Activated CD4-positive, alpha-beta T cell treated with anti-CD3 and anti-CD28 coated beads for 48 hours (primary cell): ENCODE measurements at regions not wholly inside any gene's neighbourhood (a gene's known extent, or its start where the extent isn't known, plus 50 kb on each side); places are given as distances from the start of the nearest gene placed in this dataset.
"Not testable (repeated sequence)": the region's sequence is repeated elsewhere in the genome, so short reads cannot be mapped to it uniquely, and the experiment has no call there.

Source experiments
- DNase-seq: peaks from one replicate; pipeline ENCODE4 v3.0.0-alpha.2; 2020

- no peak for DNase-seq
These were observed 59.9 kb downstream of the GPR65 start for GRCh38 chr14:88064841-88065240.

DNA sequence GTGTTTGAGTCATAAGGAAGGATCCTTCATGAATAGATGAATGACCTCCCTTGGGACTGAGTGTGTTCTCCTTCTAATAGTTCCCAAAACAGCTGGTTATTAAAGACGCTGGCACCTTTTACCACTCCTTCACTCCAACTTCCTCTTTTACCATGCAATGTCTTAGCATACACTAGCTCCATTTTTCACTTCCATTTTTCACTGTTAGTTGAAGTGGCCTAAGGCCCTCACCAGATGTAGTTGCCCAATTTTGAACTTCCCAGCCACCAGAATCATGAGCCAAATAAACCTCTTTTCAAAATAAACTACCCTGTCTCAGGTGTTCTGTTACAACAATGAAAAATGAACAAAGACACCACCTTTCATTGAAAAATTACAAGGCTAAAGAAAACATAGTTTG is 64.7 kb downstream of the GPR65 start:
- no peak for DNase-seq

GRCh38 chr14:88075269-88075981 is 70.5 kb downstream of the GPR65 start:
- DNase-seq, result no peak

DNA sequence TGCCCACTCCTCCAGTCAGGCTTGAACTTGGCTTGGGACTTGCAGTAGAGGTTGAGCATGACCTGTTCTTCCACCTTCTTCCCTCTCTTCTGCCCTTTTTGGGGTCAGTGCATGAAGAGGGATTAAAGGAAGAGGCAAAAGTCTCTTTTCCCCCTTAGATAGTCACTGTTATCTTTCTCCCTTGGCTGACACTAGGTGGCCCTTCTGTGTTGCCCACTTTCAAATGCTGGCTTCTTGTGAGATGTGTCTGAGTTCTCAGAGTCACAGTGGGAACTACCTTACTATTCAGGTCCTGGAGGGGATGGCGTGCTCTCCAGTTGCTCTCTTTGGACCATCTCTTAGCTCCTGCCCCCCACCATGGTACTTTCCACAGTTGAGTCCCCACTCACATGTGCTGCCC is 73.6 kb downstream of the GPR65 start:
- DNase-seq, result no peak

- DNase-seq, result no peak
These were observed 74.7 kb downstream of the GPR65 start for GRCh38 chr14:88079624-88080023.

DNA sequence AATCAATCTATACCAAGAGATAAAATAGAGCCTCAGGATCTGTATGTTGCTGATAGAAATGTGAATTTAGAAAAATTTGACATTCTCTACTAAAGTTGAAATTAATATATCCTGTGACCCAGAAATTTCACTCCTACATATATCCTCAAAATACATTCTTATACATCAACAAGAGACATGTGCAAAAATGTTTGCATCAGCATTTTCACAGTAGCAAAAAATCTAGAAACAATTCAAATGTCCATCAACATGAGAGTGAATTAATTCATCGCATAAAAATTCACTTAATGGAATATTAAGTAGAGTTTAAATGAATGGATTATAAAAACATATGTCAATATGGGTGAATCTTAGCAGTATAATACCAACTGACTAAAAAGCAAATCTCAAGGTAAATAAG is 80.8 kb downstream of the GPR65 start:
- DNase-seq, result no peak

DNA sequence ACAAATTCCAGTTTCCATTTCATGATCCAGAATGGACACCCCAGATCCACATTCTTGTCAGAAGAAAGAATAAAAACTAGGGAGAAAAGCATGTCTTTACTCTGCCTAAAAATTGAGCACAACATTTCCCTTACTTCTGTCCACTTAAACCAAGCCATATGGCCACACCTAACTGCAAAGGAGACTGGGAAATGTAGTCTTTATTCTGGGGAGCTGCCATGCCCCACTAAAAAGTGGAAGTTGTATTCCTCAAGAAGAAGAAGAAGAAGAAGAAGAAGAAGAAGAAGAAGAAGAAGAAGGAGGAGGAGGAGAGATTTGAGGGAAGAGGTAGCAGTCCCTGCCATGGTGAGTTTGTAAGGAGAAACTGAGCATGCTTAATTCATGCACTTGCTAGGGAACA is 84.5 kb downstream of the GPR65 start:
- DNase-seq, result no peak

DNA sequence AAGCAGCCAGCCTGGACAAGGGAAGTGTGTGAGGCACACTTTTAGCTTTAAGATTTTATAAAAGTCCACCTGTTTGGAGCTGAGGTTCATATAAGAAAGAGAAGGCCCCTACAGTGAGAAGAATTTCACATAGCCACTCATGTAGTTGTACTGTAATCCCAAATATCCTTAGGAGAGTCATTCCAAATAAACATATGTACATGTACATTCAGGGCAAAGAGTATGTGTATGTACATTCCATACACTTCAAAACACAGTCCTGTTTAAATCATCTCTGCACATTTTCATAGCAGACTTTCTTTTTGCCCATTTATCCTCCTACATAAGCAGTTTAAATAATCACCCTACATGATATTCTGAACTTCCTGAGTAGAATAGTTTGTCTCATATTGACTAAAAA is 87.6 kb downstream of the GPR65 start:
- no peak for DNase-seq

DNA sequence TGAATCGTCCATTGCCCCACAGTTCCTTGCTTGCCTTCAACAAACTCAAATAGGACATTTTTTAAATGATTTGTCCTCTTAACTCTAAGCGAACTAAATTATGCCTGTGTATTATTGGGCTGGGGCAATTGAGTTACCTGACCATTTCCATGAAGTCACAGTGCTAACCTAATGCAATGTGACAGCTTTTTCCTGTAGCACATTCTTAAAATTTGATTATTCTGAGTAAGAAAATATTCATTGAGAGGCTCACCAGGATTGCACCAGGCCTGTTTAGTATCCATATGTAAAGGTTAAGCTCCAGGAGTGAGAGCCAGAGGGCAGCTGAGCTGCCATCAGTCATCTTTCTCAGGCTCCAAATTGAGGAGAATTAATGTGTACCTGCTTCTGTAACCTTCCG is 90.9 kb downstream of the GPR65 start:
- no peak for DNase-seq

- no peak for DNase-seq
These were observed 93.2 kb downstream of the GPR65 start for GRCh38 chr14:88098163-88098562.

GRCh38 chr14:88104710-88105109 is 99.8 kb downstream of the GPR65 start:
- DNase-seq, result no peak

DNA sequence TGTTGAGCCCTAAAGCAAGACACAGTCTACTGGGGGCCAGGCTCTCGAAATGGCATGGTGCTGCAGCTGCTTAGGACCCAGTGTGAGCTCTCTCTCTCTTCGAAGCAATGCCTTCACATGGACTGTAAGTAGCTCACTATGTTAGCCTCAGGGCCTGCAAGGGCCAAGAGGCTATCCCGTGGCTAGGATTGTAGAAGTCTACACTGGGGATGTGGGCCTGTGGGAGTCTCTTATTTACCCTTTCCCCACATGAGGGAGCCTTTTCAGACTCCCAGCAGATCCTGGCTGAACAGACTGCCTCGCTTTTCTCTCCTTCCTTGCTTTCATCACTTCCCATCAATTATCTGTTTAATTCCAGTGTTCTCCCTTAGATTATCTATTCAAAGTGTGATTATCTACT is 101.4 kb downstream of the GPR65 start:
- DNase-seq, result no peak

- not testable (repeated sequence) for DNase-seq
These were observed 122.7 kb downstream of the GPR65 start for GRCh38 chr14:88127669-88128068.

- DNase-seq, result no peak
These were observed 123.9 kb downstream of the GPR65 start for GRCh38 chr14:88128816-88129215.

DNA sequence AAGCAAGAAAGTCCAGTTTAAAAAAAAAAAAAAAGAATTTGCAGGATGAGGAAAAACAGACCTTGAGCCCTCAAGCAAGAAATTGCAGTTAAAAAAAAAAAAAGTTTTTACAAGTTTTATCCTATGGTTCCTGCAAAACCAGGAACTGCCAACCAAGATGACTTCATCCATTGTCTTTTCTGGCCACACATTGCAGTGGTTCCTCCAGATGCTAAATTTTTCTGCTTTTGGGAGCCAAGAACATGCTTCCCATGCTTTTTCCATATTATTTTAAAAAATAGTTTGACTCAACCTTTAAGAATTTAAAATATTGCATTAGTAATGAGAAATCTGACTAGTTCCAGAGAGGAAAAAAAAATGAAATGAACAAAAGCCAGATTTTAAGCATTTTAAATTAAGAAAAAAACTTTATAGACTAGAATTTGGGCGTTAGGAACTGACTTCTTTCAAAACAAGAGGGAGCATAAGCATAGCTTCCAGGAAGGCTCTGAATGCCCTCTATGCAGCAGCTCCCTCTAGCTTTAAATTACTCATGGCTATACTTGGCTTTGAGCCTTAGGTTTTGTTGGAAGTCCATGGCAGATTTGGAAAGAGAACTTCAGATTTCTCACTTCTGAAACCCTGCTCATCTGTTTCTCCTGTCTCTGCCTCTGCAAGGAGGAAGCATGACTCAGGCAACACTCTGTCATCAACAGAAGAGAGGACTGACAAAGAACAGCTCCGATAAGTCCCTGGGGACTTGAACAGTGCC is 124.5 kb downstream of the GPR65 start:
- DNase-seq, result peak; percentile 10

DNA sequence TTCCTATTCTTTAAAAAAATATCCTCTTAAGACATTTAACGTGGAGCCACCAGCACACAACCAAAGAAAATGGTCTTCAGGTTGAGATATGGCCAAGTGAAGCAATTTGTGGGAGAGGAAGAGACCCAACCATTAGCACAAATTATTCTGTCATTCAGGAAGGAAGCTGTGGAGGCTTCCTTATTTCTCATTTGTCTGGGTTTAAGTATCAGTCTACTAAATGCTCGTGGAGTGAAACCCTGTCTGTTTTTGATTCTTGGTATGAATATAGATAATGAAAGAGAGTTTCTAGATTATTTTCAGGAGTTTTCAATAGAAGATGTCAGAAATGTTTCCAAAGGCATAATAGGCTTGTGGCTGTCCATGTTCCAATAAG is 125.1 kb downstream of the GPR65 start:
- DNase-seq, result no peak
